Kidney epithelial cell (primary cell): ENCODE measurements at regions not wholly inside any gene's neighbourhood (a gene's known extent, or its start where the extent isn't known, plus 50 kb on each side); places are given as distances from the start of the nearest gene placed in this dataset.

Source experiments
- DNase-seq: peaks from one replicate; pipeline ENCODE4 v3.0.0-alpha.2; 2010; ENCODE audit warnings: low read depth
- H3K27me3 ChIP-seq: 2 replicates; pipeline ENCODE4 v1.6.0; 2011; ENCODE audit warnings: low read length; ENCODE audit not compliant: control insufficient read depth, insufficient read depth
- H3K36me3 ChIP-seq: 2 replicates; pipeline ENCODE4 v1.5.1; 2011; ENCODE audit warnings: low read length; ENCODE audit not compliant: control insufficient read depth, insufficient read depth
- H3K4me3 ChIP-seq: 2 replicates; pipeline ENCODE4 v1.5.1; 2011; ENCODE audit warnings: low read depth, mild to moderate bottlenecking, control low read depth, low read length
- CTCF ChIP-seq: IDR thresholded peaks from 2 replicates; pipeline ENCODE4 v1.5.1; 2011; ENCODE audit warnings: mild to moderate bottlenecking, moderate library complexity, low read length, control low read depth, inconsistent platforms; ENCODE audit not compliant: insufficient read depth, poor library complexity, severe bottlenecking

- H3K27me3 ChIP-seq, result no peaks in the 10 kb centered on the region
- no peak overlapping the region for H3K4me3 ChIP-seq
- DNase-seq, result peak; percentile 69
- no peaks in the 10 kb centered on the region for H3K36me3 ChIP-seq
- no peak for TF ChIP-seq CTCF
Observed at GRCh38 chr6:47407300-47408281, 70.0 kb upstream of the CD2AP start.

GRCh38 chr6:47413752-47414422, 63.7 kb upstream of the CD2AP start:
- peak; percentile 88 for TF ChIP-seq CTCF
- Histone ChIP-seq H3K4me3 (peak overlapping the region; percentile 15), H3K27me3 (no peaks in the 10 kb centered on the region), H3K36me3 (no peaks in the 10 kb centered on the region)
- no peak for DNase-seq

- Histone ChIP-seq H3K36me3 (no peaks in the 10 kb centered on the region), H3K4me3 (peak overlapping the region; percentile 15), H3K27me3 (no peaks in the 10 kb centered on the region)
- TF ChIP-seq CTCF, result no peak
- DNase-seq, result no peak
Observed at GRCh38 chr6:47414423-47415167, 63.0 kb upstream of the CD2AP start.

GRCh38 chr6:47416396-47417345, 60.9 kb upstream of the CD2AP start:
- no peak for TF ChIP-seq CTCF
- Histone ChIP-seq H3K4me3 (no peak overlapping the region), H3K36me3 (no peaks in the 10 kb centered on the region), H3K27me3 (no peaks in the 10 kb centered on the region)
- no peak for DNase-seq

- DNase-seq, result peak; percentile 82
- Histone ChIP-seq H3K36me3 (no peaks in the 10 kb centered on the region), H3K4me3 (no peak overlapping the region), H3K27me3 (no peaks in the 10 kb centered on the region)
- TF ChIP-seq CTCF, result no peak
Observed at GRCh38 chr6:47419621-47420020, 58.0 kb upstream of the CD2AP start.
